HG03575 (cell line): ENCODE measurements at regions not wholly inside any gene's neighbourhood (a gene's known extent, or its start where the extent isn't known, plus 50 kb on each side); places are given as distances from the start of the nearest gene placed in this dataset.
"Not testable (repeated sequence)": the region's sequence is repeated elsewhere in the genome, so short reads cannot be mapped to it uniquely, and the experiment has no call there.

Experiments
- ATAC-seq: cut with Tn5 transposase; IDR thresholded peaks from one replicate; pipeline ENCODE4 v1.9.1; 2021; ENCODE audit not compliant: unreplicated experiment, insufficient number of reproducible peaks, low FRiP score; ENCODE audit errors: extremely low read depth

DNA sequence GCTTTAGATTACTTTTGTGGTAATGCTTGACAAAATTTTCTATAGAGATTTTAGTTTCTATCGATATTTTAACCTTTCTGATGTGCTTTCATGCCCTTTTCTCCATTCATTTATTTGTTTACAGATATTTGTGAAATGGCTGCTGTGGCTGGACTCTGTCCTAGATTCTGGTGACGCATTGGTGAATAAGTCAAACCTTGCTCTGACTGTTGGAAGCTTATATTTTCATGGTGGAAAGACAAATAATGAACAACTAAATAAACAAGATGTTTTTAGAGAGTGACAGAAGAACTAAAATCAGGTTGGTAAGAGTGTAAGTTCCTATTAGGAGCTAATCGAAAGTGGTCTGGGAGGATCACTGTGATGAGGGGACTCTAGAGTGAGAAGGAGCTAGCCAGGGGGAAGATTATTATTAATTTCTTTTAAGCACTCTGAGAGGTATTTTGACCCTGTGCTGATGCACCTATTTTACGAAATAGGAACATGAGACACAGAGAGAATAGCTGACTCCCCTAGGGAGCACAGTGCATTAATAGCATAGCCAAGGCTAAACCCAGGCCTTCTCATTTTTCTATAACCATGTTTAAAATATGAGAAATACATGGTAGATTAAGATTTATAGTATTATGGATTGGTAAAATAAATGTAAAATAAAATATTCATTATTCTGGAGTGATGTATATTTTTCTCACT, 411.9 kb upstream of the ARRDC3 start:
- ATAC-seq = no peak

DNA sequence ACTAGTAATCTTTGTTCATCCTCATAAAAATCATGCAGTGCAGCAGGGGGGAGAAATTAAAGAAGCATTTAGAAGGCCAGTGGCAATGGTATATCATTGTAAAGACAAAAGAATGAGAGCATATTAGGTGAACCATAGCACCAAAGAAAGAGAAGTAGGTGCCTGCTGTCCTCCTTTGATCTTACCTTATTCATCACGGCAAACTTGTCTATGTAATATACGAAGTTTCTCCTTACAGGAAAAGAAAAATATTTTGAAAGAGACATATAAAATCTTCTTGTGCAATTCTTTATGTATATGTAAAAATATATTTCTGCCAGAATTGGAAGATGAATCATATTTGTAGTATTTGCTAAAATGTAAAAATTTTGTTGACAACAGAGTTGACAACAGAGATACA, 411.3 kb upstream of the ARRDC3 start:
- ATAC-seq = no peak

DNA sequence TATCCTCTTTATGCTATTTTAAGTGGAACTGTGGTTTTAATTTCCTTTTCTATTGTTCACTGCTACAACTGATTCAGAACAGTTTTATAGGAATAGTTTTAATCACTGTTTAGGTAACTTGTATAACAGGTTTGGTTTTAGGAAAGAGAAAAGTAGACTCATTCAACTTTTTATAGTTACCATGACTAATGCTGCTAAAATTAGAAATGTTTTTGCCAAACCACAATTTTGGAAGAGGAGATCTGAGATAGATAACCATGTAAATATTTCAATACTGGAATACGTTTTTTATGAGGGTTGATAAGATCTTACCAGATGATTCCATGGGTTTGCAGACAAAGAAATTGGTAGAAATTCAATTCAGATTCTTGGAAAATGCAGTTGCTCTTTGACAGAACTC, 404.6 kb upstream of the ARRDC3 start:
- ATAC-seq = no peak

DNA sequence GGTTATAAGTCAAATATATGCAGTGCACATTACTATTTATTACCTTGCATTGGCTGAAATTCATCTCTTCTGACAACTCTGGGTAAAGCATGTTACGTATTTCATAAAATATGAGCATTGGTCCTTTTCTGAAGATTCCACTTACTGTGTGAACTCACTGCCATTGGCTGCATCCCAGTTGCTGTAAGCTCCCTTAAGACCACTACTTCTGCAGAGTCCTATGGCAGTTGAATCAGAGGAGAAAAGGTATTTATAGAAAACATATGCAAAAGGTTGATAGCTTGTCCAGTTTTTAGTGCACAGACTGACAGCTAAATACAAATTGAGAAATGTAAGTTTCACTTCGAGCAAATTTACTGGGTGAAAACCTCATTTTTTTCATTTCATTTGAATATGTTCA, 394.6 kb upstream of the ARRDC3 start:
- no peak for ATAC-seq

GRCh38 chr5:91776249-91776648, 393.1 kb upstream of the ARRDC3 start:
- ATAC-seq = no peak

DNA sequence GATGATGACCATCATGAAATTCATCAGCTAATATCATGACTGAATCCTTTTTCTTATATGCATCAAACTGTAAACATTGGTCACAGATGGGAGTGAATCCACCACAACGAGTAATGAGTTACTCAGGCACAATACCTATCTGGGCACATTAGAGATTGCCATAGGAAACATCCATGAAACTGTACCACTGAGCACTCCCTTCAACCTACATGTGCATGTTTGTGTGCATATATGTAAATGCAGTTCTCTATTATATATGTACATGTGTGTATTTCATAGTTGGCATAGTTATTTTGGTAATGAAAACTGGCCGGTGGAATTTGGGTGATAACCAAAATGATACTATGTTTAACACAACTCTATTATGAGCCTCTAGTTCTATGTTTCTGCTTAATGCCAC, 387.3 kb upstream of the ARRDC3 start:
- no peak for ATAC-seq

DNA sequence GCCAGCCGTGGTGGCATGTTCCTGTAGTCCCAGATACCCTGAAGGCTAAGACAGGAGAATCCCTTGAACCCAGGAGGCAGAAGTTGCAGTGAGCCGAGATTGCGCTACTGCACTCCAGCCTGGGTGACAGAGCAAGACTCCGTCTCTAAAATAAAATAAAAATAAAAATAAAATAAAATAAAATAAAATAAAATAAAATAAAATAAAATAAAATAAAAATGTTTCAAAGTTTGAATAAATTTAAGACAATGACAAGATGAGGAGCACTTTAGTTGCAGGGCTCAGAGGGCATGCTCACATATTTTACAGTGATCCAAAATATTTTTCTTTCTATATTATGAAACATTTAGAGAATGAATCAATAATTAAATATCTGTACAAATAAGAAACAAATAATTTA, 374.3 kb upstream of the ARRDC3 start:
- not testable (repeated sequence) for ATAC-seq

GRCh38 chr5:91754990-91755389, 371.9 kb upstream of the ARRDC3 start:
- ATAC-seq = no peak

GRCh38 chr5:91744470-91744869, 361.4 kb upstream of the ARRDC3 start:
- ATAC-seq = not testable (repeated sequence)

DNA sequence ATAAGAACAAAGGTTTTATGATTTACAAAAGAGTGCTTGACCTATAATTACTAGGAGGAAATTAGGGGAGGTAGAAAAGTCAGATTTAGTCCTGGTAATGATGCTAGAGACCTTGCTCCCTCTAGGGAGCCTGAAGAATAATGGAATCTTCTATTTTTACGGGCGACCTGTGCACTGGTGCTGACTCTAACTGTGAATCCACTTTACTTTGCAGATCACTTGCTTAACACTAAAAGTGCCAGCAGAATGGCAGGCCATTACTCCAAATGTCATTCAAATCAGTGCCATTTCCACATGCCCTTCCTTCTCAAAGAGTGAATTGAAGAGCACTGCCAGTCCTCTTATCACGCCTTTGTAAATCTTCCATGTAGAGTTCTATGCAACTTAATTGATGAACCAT, 359.4 kb upstream of the ARRDC3 start:
- no peak for ATAC-seq

DNA sequence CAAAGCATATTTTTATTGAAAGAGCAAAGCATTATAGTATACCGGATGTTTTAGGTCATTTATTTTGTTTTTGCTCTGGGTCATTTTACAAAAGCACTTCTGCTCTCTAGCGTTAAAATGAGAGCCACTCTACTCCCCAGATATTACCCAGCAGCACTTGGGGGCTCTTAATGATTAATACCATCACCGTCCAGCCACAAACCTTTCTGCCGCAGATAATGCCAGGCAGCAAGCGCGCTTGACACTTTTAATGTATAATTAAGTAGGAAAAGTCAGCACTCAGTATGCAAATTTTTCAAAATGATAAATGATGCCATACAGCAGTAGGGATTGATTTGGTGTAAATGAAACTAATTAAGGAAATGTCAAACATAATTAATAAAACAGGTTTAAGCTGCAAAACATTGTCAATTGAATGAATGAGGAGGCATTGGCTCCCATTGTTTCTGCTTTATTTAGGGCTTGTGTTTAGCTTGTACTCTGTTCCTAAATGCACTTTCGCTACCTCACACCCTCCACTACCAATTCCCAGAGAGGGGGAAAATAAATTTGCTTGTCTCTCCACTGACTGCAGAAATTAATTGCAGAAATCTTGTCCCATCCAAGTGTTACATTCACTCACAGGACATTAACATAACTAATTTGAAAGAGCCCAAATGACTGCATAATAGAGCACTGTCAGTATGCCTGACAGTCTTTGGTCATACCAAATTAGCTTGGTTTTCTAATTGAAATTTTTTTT, 358.8 kb upstream of the ARRDC3 start:
- no peak for ATAC-seq

- no peak for ATAC-seq
Observed at GRCh38 chr5:91730026-91730425, 346.9 kb upstream of the ARRDC3 start.

DNA sequence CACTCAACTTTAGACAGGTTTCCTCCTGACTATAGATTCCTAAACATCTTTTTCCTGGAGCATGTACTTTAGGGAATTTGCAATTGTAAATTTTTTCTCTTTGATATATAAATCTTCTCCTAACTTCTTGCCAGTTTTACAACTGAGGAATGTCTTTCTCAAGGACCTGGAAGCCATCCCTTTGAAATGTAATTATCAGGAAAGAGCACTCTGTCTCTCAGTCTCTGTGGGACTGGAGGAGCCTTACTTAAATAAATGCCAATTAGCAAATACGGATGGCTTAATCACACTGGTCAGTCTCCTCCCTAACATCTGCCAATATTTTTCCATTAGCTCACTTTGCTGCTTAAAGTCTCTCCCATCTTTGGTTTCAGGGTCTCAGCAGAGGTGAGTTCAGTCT, 344.3 kb upstream of the ARRDC3 start:
- no peak for ATAC-seq

GRCh38 chr5:91722736-91723467, 339.8 kb upstream of the ARRDC3 start:
- no peak for ATAC-seq

- no peak for ATAC-seq
Observed at GRCh38 chr5:91712718-91713117, 329.6 kb upstream of the ARRDC3 start.

- no peak for ATAC-seq
Observed at GRCh38 chr5:91707521-91707841, 324.4 kb upstream of the ARRDC3 start.

- ATAC-seq = no peak
Observed at GRCh38 chr5:91706785-91707520, 323.8 kb upstream of the ARRDC3 start.

- no peak for ATAC-seq
Observed at GRCh38 chr5:91703128-91703527, 320.0 kb upstream of the ARRDC3 start.

- ATAC-seq = no peak
Observed at GRCh38 chr5:91699429-91699828, 316.3 kb upstream of the ARRDC3 start.

DNA sequence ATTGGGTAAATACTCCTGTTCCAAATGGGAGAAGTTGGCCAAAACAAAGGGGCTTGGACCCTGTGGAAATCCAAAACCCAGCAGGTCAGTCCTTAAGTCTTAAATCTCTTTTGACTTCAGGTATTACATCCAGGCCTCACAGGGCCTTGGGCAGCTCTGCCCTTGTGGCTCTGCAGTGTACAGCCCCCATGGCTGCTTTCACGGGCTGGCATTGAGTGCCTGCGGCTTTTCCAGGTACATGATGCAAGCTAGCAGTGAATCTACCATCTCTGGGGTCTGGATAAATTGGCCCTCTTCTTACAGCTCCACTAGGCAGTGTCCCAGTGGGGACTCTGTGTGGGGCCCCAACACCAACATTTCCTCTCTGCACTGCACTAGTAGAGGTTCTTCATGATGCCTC, 308.5 kb upstream of the ARRDC3 start:
- no peak for ATAC-seq
